Neural crest cell (in vitro differentiated cells): ENCODE measurements at regions not wholly inside any gene's neighbourhood (a gene's known extent, or its start where the extent isn't known, plus 50 kb on each side); places are given as distances from the start of the nearest gene placed in this dataset.
A peak's percentile ranks its signal among the peaks of the same experiment; 100 is the strongest.

Source experiments
- DNase-seq: peaks from one replicate; pipeline ENCODE4 v3.0.0; 2021; ENCODE audit warnings: low read depth, mixed read lengths, low spot score
- H3K27ac Mint-ChIP-seq: one replicate; pipeline ENCODE4 v1.8.0; 2021; ENCODE audit warnings: mild to moderate bottlenecking, mixed read lengths; ENCODE audit not compliant: unreplicated experiment
- H3K27me3 Mint-ChIP-seq: 2 replicates; pipeline ENCODE4 v1.8.0; 2021; ENCODE audit warnings: low read depth, mild to moderate bottlenecking, mixed read lengths
- H3K36me3 Mint-ChIP-seq: 2 replicates; pipeline ENCODE4 v1.8.0; 2021; ENCODE audit warnings: low read depth, mild to moderate bottlenecking, mixed read lengths
- H3K4me1 Mint-ChIP-seq: 2 replicates; pipeline ENCODE4 v1.8.0; 2021; ENCODE audit warnings: mixed read lengths
- H3K4me3 Mint-ChIP-seq: one replicate; pipeline ENCODE4 v1.8.0; 2021; ENCODE audit warnings: mild to moderate bottlenecking, mixed read lengths
- H3K9me3 Mint-ChIP-seq: 2 replicates; pipeline ENCODE4 v1.8.0; 2021; ENCODE audit warnings: mixed read lengths
- TF ChIP-seq, protein P1 (sequence below): fragments of 200-600 bp; sonication (generic); conservative IDR thresholded peaks from 2 replicates; pipeline ENCODE4 v1.5.0; 2021; ENCODE audit warnings: antibody characterized with exemption, mild to moderate bottlenecking

- H3K4me1 Mint-ChIP-seq = peaks cover 33% of the 10 kb centered on the region
- no peak overlapping the region for H3K27ac Mint-ChIP-seq
- H3K36me3 Mint-ChIP-seq = peaks cover 5% of the 10 kb centered on the region
- TF ChIP-seq, protein P1, sequence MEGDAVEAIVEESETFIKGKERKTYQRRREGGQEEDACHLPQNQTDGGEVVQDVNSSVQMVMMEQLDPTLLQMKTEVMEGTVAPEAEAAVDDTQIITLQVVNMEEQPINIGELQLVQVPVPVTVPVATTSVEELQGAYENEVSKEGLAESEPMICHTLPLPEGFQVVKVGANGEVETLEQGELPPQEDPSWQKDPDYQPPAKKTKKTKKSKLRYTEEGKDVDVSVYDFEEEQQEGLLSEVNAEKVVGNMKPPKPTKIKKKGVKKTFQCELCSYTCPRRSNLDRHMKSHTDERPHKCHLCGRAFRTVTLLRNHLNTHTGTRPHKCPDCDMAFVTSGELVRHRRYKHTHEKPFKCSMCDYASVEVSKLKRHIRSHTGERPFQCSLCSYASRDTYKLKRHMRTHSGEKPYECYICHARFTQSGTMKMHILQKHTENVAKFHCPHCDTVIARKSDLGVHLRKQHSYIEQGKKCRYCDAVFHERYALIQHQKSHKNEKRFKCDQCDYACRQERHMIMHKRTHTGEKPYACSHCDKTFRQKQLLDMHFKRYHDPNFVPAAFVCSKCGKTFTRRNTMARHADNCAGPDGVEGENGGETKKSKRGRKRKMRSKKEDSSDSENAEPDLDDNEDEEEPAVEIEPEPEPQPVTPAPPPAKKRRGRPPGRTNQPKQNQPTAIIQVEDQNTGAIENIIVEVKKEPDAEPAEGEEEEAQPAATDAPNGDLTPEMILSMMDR = peak; percentile 72
- H3K4me3 Mint-ChIP-seq = no peak overlapping the region
- no peaks in the 10 kb centered on the region for H3K27me3 Mint-ChIP-seq
- H3K9me3 Mint-ChIP-seq = peaks cover 8% of the 10 kb centered on the region
- peak; percentile 56 for DNase-seq
Observed at GRCh38 chr6:148177589-148178233, 164.9 kb upstream of the SASH1 start.

- Mint-ChIP-seq H3K4me3 (no peak overlapping the region), H3K27ac (no peak overlapping the region), H3K9me3 (peaks cover 8% of the 10 kb centered on the region), H3K27me3 (no peaks in the 10 kb centered on the region), H3K36me3 (peaks cover 5% of the 10 kb centered on the region), H3K4me1 (peaks cover 28% of the 10 kb centered on the region)
- peak; percentile 41 for DNase-seq
- TF ChIP-seq, protein P1 = peak; percentile 61
Observed at GRCh38 chr6:148179786-148180185, 162.9 kb upstream of the SASH1 start.

DNA sequence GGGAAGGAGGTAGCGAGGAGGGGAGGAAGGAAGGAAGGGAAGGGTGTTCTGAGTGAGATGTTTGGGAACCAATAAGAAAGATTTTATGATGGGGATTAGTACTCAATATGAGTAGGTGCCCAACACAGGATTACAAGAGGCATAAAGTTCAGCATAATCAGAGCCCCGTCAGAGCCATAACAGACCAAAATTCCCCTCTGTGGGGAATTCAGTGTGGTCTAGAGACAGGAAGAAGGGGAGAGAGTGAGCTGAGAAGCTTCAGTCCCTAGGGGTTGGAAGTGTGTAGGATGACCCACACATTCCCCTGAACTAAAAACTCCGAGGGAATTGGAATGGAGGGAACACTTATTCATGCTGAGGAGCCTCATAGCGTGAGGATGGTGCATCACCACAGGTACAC is 160.3 kb upstream of the SASH1 start:
- H3K36me3 Mint-ChIP-seq = peaks cover 4% of the 10 kb centered on the region
- DNase-seq = no peak

GRCh38 chr6:148183776-148184175 is 158.9 kb upstream of the SASH1 start:
- peaks cover 12% of the 10 kb centered on the region for H3K4me1 Mint-ChIP-seq
- no peaks in the 10 kb centered on the region for H3K27me3 Mint-ChIP-seq
- no peaks in the 10 kb centered on the region for H3K36me3 Mint-ChIP-seq
- TF ChIP-seq, protein P1 = no peak
- no peak overlapping the region for H3K4me3 Mint-ChIP-seq
- H3K27ac Mint-ChIP-seq = no peak overlapping the region
- DNase-seq = no peak
- peaks cover 4% of the 10 kb centered on the region for H3K9me3 Mint-ChIP-seq

More for the DNA sequence above, 160.3 kb upstream of the SASH1 start:
- peak overlapping the region; percentile 27 for H3K27ac Mint-ChIP-seq
- H3K27me3 Mint-ChIP-seq = no peaks in the 10 kb centered on the region
- peaks cover 17% of the 10 kb centered on the region for H3K4me1 Mint-ChIP-seq
- peaks cover 8% of the 10 kb centered on the region for H3K9me3 Mint-ChIP-seq
- TF ChIP-seq, protein P1 = no peak
- no peak overlapping the region for H3K4me3 Mint-ChIP-seq

DNA sequence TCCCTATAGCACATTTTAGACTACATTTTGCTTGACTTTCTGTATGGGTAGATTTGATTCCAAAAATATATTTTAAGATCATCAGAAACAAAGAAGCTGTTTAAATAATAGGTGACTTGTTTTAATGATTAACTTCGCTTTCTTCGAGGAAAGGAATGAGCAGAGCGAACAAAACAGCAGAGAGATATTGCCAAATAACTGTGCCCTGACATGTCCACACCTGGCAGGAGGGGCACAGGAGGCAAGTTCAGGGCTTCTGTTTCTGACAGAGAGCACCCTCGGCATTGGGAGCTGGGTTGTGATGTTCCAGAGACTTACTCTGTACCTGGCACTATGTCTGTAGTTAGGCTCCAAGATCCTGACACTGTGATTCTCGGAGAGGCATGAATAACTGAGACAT is 155.7 kb upstream of the SASH1 start:
- peaks cover 6% of the 10 kb centered on the region for H3K4me1 Mint-ChIP-seq
- H3K27ac Mint-ChIP-seq = no peak overlapping the region
- peaks cover 1% of the 10 kb centered on the region for H3K9me3 Mint-ChIP-seq
- DNase-seq = no peak
- no peak overlapping the region for H3K4me3 Mint-ChIP-seq
- no peaks in the 10 kb centered on the region for H3K36me3 Mint-ChIP-seq
- H3K27me3 Mint-ChIP-seq = no peaks in the 10 kb centered on the region
- TF ChIP-seq, protein P1 = no peak
